Head of caudate nucleus (tissue), 42 donors: ENCODE measurements at regions not wholly inside any gene's neighbourhood (a gene's known extent, or its start where the extent isn't known, plus 50 kb on each side); places are given as distances from the start of the nearest gene placed in this dataset.

Experiments used
- DNase-seq, 42 donors: peaks; one replicate each; pipeline versions ENCODE4 v3.0.0 to v3.0.0-alpha.2; 2020 to 2021; ENCODE audit warnings: mixed read lengths in 7 of 42
- intact Hi-C: fragments of 100-400 bp; cut with DNase I; formaldehyde crosslinking; loops from one replicate; pipeline ENCODE4 v1.15.0; 2022

- peak in 1 of 42 donors; percentile 18 for DNase-seq
- intact Hi-C loops, result no loop called here
These were observed 134.2 kb upstream of the IPO9 start for GRCh38 chr1:201694608-201695335.

DNA sequence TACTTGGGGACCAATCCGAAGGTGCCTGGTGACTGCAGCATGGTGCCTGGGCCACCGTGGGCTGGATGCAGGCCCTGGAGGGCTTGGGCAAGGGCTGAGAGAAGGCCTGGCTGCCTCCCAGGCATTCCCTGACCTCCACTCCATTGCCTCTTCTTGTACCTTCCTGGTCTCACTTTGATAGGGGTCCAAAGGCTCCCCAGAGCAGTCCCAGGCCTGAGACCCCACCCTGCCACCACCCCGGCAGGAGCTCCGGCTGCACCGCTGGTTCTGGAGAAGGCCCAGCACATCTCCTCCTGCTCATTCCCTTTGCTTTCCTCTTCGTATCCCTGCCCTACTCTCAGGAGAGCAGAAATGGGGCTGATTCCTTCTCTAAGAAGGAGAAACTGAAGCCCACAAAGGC lies 133.3 kb upstream of the IPO9 start:
- DNase-seq, result peak in 1 of 42 donors; percentile 25
- intact Hi-C loops, result no loop called here

- intact Hi-C loops, result no loop called here
These were observed 132.7 kb upstream of the IPO9 start for GRCh38 chr1:201696217-201696761.

DNA sequence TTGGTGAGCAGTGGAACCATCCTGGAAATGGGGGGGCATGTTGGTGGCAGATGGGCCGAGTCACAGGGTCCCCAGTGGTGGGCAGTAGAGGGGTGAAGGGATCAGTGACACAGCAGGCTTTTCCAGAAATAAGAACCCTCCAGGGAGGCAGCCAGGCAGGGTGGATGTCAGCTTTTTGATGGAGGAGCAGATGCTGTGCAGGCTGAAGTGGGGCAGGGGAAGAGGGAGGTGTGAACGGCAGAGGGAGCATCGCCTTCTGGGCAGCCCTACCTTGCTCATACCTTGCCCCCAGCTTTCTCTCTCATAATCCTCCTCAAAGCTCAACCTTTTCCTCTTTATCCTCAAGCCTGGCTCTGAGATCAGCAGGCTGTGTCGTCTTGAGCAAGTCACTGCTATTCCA lies 131.8 kb upstream of the IPO9 start:
- intact Hi-C loops, result no loop called here
- DNase-seq, result peak in 1 of 42 donors; percentile 17

More at GRCh38 chr1:201696217-201696761, 132.7 kb upstream of the IPO9 start:
- peak in 41 of 42 donors; percentile 46 to 92 (median 74) for DNase-seq

DNA sequence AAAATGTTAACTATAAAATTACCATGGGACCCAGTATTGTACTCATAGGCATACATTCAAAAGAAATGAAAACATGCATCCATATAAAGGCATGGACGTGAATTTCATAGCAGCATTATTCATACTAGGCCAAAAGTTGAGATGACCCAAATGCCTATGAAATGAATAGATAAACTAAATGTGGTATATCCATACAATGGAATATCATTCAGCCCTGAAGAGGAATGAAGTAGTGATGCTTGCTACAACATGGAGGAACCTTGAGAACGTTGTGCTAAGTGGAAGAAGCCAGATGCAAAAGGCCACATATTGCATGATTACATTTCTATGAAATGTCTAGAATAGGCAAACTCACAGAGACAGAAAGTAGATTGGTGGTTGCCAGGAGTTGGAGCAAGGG lies 127.1 kb upstream of the IPO9 start:
- DNase-seq, result no peak
- intact Hi-C loops, result no loop called here

GRCh38 chr1:201702936-201703335 lies 126.0 kb upstream of the IPO9 start:
- intact Hi-C loops, result no loop called here
- no peak for DNase-seq

- intact Hi-C loops, result loop anchor here (1.0 kb wide), 1 partner anchor 144 kb away; no protein-coding TSS in a partner anchor
- DNase-seq, result peak; percentile 71 to 95 (median 86)
These were observed 125.1 kb upstream of the IPO9 start for GRCh38 chr1:201703621-201704438.

GRCh38 chr1:201704439-201704792 lies 124.5 kb upstream of the IPO9 start:
- DNase-seq, result peak in 1 of 42 donors; percentile 22
- intact Hi-C loops, result loop anchor here (1.0 kb wide), 1 partner anchor 144 kb away; no protein-coding TSS in a partner anchor

DNA sequence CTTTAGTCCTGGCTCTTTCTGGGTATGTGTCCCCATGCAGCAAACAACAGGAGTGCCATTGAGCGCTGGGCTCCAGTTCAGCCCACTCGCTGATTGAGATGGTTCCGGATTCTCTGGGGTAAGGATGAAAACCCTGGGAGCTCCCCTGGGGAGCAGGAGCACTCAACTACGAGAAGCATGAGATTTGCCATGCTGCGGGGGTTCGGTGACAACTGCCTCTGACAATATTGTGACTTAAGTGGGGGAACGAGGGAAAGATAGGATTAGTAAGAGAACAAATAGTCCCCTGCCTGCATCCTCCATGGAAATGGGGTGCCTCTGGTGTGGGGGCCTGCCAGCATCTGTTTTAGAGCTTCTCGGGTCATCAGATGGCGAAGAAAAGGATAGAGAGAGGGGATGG lies 123.6 kb upstream of the IPO9 start:
- peak in 29 of 42 donors; percentile 40 to 83 (median 65) for DNase-seq
- intact Hi-C loops, result no loop called here

- intact Hi-C loops, result no loop called here
- DNase-seq, result no peak
These were observed 122.8 kb upstream of the IPO9 start for GRCh38 chr1:201706109-201706508.

DNA sequence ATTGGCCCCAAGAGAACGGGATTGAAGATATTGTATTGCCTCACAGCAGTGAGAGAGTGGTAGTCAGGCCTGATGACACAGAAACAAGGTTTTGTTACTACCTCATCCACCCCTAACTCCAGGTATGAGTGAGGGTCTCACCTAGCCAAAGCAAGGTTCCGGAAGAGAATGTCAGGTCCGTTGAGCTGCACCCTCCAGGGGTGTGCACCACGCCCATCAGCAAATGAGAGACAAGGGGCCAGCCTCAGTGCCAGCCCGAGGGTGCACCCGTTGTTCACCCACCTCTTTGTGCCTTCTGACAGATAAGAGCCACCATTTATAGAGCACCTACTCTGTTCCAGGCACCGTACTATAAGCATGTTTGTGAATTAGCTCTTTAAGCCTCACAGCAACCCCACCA lies 121.9 kb upstream of the IPO9 start:
- intact Hi-C loops, result no loop called here

GRCh38 chr1:201707656-201708055 lies 121.3 kb upstream of the IPO9 start:
- intact Hi-C loops, result loop anchor here (2.0 kb wide), 1 partner anchor 85 kb away; no protein-coding TSS in a partner anchor
- no peak for DNase-seq

More for the DNA sequence above, 121.9 kb upstream of the IPO9 start:
- DNase-seq, result no peak

GRCh38 chr1:201708085-201708512 lies 120.9 kb upstream of the IPO9 start:
- intact Hi-C loops, result loop anchor here (2.0 kb wide), 1 partner anchor 85 kb away; no protein-coding TSS in a partner anchor
- DNase-seq, result peak in 16 of 42 donors; percentile 41 to 72 (median 54)

DNA sequence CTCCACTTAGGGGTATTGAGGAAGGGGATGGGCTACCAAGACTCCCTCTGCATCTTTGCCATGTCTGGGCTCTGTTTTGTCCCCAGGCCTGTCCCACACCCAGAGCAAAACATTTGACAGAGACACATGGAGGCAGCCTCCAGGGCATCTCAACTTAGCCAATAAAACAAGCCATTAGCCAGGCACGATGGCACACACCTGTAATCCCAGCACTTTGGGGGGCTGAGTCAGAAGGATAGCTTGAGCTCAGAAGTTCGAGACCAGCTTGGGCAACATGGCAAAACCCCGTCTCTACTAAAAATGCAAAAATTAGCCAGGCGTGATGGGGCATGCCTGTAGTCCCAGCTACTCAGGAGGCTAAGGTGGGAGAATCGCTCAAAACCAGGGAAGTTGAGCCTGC lies 120.3 kb upstream of the IPO9 start:
- DNase-seq, result no peak
- intact Hi-C loops, result loop anchor here (2.0 kb wide), 1 partner anchor 84 kb away; no protein-coding TSS in a partner anchor

GRCh38 chr1:201709564-201710295 lies 119.2 kb upstream of the IPO9 start:
- peak; percentile 60 to 95 (median 86) for DNase-seq
- intact Hi-C loops, result loop anchor here (2.0 kb wide), 1 partner anchor 83 kb away; no protein-coding TSS in a partner anchor

GRCh38 chr1:201710632-201711597 lies 118.0 kb upstream of the IPO9 start:
- intact Hi-C loops, result no loop called here
- peak in 10 of 42 donors; percentile 3 to 66 (median 30) for DNase-seq

DNA sequence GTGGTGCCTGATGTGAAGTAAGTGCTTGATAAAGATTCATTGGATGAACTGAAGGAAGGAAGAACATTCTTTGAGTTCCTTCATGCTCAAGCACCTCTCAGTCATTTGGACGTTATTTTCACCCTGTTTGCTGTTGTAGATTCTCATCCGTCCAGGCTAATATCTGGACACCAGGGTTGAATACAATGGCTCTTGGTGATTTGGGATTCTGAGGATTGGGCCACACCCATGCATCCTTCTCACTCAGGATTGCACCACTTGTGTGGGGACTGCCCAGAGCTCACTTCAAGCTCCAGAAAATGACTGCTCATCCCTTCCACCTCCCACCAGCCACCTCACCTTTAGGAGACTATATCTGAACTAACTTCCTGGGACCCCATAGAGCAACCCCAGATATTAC lies 117.1 kb upstream of the IPO9 start:
- peak in 2 of 42 donors; percentile 0 to 23 for DNase-seq
- intact Hi-C loops, result no loop called here
